OCI-LY7 (cell line): ENCODE measurements at regions not wholly inside any gene's neighbourhood (a gene's known extent, or its start where the extent isn't known, plus 50 kb on each side); places are given as distances from the start of the nearest gene placed in this dataset.

Experiments used
- CTCF ChIP-seq: fragments of 200-600 bp; sonication (generic); conservative IDR thresholded peaks from 2 replicates; pipeline ENCODE4 v1.5.1; 2014; ENCODE audit warnings: mild to moderate bottlenecking, antibody characterized with exemption, low read length, moderate library complexity, mixed read lengths
- EZH2phosphoT487 ChIP-seq: fragments of 200-600 bp; sonication (generic); IDR thresholded peaks from 2 replicates; pipeline ENCODE4 v1.6.1; 2018; ENCODE audit warnings: low read depth, borderline replicate concordance, mild to moderate bottlenecking, mixed run types, antibody characterized with exemption, low read length, moderate library complexity, mixed read lengths

- no peak for TF ChIP-seq CTCF
- no peak for TF ChIP-seq EZH2phosphoT487
Observed at GRCh38 chr1:5532811-5533210, 459.4 kb downstream of the NPHP4 start.
